B cell (primary cell): ENCODE measurements at regions not wholly inside any gene's neighbourhood (a gene's known extent, or its start where the extent isn't known, plus 50 kb on each side); places are given as distances from the start of the nearest gene placed in this dataset.

Experiments
- ATAC-seq: fragments of 200-7000 bp; cut with Tn5 transposase; one replicate; pipeline ENCODE4 v1.10.0; 2021; ENCODE audit warnings: low read depth, mild to moderate bottlenecking, moderate number of reproducible peaks, moderate library complexity
- CTCF ChIA-PET: fragments of 350-600 bp; sonication (Branson Sonifier 250); formaldehyde crosslinking; loops from one replicate; lab custom pipeline; 2021; ENCODE audit warnings: antibody characterized with exemption, inconsistent platforms; lab: Charles Lee
- POLR2A ChIA-PET: fragments of 350-600 bp; sonication (Branson Sonifier 250); formaldehyde crosslinking; loops from one replicate; lab custom pipeline; 2021; ENCODE audit warnings: antibody characterized with exemption; lab: Charles Lee
- DNase-seq: peaks from one replicate; pipeline ENCODE4 v3.0.0; 2013
- H2AFZ ChIP-seq: 2 replicates; pipeline ENCODE4 v1.6.1; 2012; ENCODE audit warnings: mild to moderate bottlenecking, low read depth, low read length; ENCODE audit not compliant: insufficient read depth, poor library complexity, severe bottlenecking
- H3K27ac ChIP-seq, 2 donors: 1 replicate in 1 of 2; 2 replicates in 1 of 2; pipeline ENCODE4 v1.5.1; 2012 to 2013; ENCODE audit warnings: low read length in 2 of 2, mild to moderate bottlenecking in 2 of 2, moderate library complexity in 1 of 2
- H3K27me3 ChIP-seq, 4 experiments: fragments of 200-600 bp in 1 of 4; sonication (generic) in 1 of 4; replicated peaks in 1 of 4; 1 replicate in 2 of 4; 2 replicates in 2 of 4; pipeline versions ENCODE4 v1.6.1 to v1.7.0; 2013 to 2016; ENCODE audit warnings: low read length in 3 of 4, mild to moderate bottlenecking in 2 of 4, mixed read lengths in 1 of 4, moderate library complexity in 1 of 4; ENCODE audit not compliant: insufficient read depth in 4 of 4, control insufficient read depth in 3 of 4; ENCODE audit errors: control extremely low read depth in 1 of 4
- H3K36me3 ChIP-seq, 2 experiments: replicated peaks in 1 of 2; 1 replicate in 1 of 2; 2 replicates in 1 of 2; pipeline versions ENCODE4 v1.6.1 to v1.7.1; 2013; ENCODE audit warnings: low read length in 1 of 2; ENCODE audit not compliant: insufficient read depth in 2 of 2, control insufficient read depth in 1 of 2; ENCODE audit errors: control extremely low read depth in 1 of 2, extremely low read depth in 1 of 2
- H3K4me1 ChIP-seq, 2 donors: fragments of 200-600 bp in 1 of 2; sonication (generic) in 1 of 2; 1 replicate in 1 of 2; 2 replicates in 1 of 2; pipeline versions ENCODE4 v1.5.1 to v1.6.1; 2013 to 2017; ENCODE audit warnings: low read length in 2 of 2; ENCODE audit not compliant: control insufficient read depth in 2 of 2, insufficient read depth in 2 of 2
- H3K4me2 ChIP-seq: replicated peaks from 2 replicates; pipeline ENCODE3; 2012; ENCODE audit warnings: mild to moderate bottlenecking, low read depth, low read length; ENCODE audit not compliant: poor library complexity, severe bottlenecking
- H3K4me3 ChIP-seq, 5 experiments: fragments of 200-600 bp in 1 of 5; sonication (generic) in 1 of 5; 1 replicate in 3 of 5; 2 replicates in 2 of 5; pipeline versions ENCODE4 v1.5.1 to v1.7.0; 2011 to 2016; ENCODE audit warnings: low read length in 4 of 5, mild to moderate bottlenecking in 4 of 5, low read depth in 2 of 5, control low read depth in 1 of 5, moderate library complexity in 1 of 5; ENCODE audit not compliant: insufficient read depth in 1 of 5; ENCODE audit errors: control extremely low read depth in 1 of 5, extremely low read depth in 1 of 5
- H3K79me2 ChIP-seq: fragments of 200-600 bp; sonication (generic); one replicate; pipeline ENCODE4 v1.6.0; 2016; ENCODE audit warnings: low read length; ENCODE audit not compliant: control insufficient read depth, insufficient read depth
- H3K9ac ChIP-seq: fragments of 200-600 bp; sonication (generic); 2 replicates; pipeline ENCODE4 v1.6.1; 2017; ENCODE audit warnings: mild to moderate bottlenecking, low read length, moderate library complexity
- H3K9me3 ChIP-seq, 3 donors: one replicate each; pipeline versions ENCODE4 v1.6.1 to v1.7.1; 2013; ENCODE audit warnings: low read length in 2 of 3; ENCODE audit not compliant: control insufficient read depth in 2 of 3, insufficient read depth in 1 of 3; ENCODE audit errors: control extremely low read depth in 1 of 3
- H4K20me1 ChIP-seq: 2 replicates; pipeline ENCODE4 v1.6.0; 2012; ENCODE audit warnings: mild to moderate bottlenecking, low read length; ENCODE audit not compliant: insufficient read depth, control insufficient read depth, poor library complexity, severe bottlenecking
- H3K27ac Mint-ChIP-seq: one replicate; pipeline ENCODE4 v1.8.0; 2021; ENCODE audit warnings: mixed read lengths
- H3K27me3 Mint-ChIP-seq: one replicate; pipeline ENCODE4 v1.8.0; 2021; ENCODE audit warnings: mixed read lengths
- H3K4me1 Mint-ChIP-seq: one replicate; pipeline ENCODE4 v1.8.0; 2021; ENCODE audit warnings: mixed read lengths
- H3K4me3 Mint-ChIP-seq: one replicate; pipeline ENCODE4 v1.8.0; 2021; ENCODE audit warnings: mixed read lengths
- H3K9me3 Mint-ChIP-seq: one replicate; pipeline ENCODE4 v1.8.0; 2022; ENCODE audit warnings: mixed read lengths; ENCODE audit not compliant: insufficient read depth
- CTCF ChIP-seq: fragments of 200-600 bp; IDR thresholded peaks from one replicate; pipeline ENCODE4 v1.8.0; 2022; ENCODE audit warnings: antibody characterized with exemption, mild to moderate bottlenecking
- EZH2 ChIP-seq: IDR thresholded peaks from 2 replicates; pipeline ENCODE4 v1.6.1; 2012; ENCODE audit warnings: borderline replicate concordance, low read depth, mild to moderate bottlenecking, moderate library complexity, low read length; ENCODE audit not compliant: insufficient read depth, poor library complexity, severe bottlenecking
- WGBS: methylation state at CpG from one replicate; pipeline ENCODE4 v1.1.5; 2013; ENCODE audit warnings: missing lambda C conversion rate; ENCODE audit not compliant: insufficient coverage; 5-methylcytosine and 5-hydroxymethylcytosine counted together
- intact Hi-C: fragments of 100-400 bp; cut with micrococcal nuclease; formaldehyde crosslinking; loops from one replicate; pipeline ENCODE4 v1.10.0; 2022

- Histone ChIP-seq H3K4me1 (no peaks in the 10 kb centered on the region), H3K4me3 (no peak overlapping the region), H3K36me3 (no peaks in the 10 kb centered on the region), H3K27me3 (no peaks in the 10 kb centered on the region), H3K9ac (no peak overlapping the region), H3K79me2 (no peaks in the 10 kb centered on the region), H3K4me2 (no peak overlapping the region), H3K9me3 (peaks cover 0 to 6% (median 0%) of the 10 kb centered on the region in 3 donors), H4K20me1 (no peaks in the 10 kb centered on the region), H3K27ac (no peak overlapping the region), H2AFZ (no peak overlapping the region)
- Mint-ChIP-seq H3K9me3 (no peaks in the 10 kb centered on the region), H3K27ac (no peak overlapping the region), H3K4me3 (no peak overlapping the region), H3K4me1 (no peaks in the 10 kb centered on the region), H3K27me3 (no peaks in the 10 kb centered on the region)
- TF ChIP-seq CTCF: no peak
- TF ChIP-seq EZH2: no peak
- CTCF ChIA-PET: no interaction called here
- POLR2A ChIA-PET: no interaction called here
- intact Hi-C loops: no loop called here
- WGBS: 100% methylated on average over 2 of the region's 4 CpGs
- no peak for ATAC-seq
- DNase-seq: no peak
Observed at GRCh38 chr4:177785000-177785399, 342.8 kb upstream of the AGA start.

- Histone ChIP-seq H3K4me3 (no peak overlapping the region), H3K9ac (no peak overlapping the region), H3K4me1 (no peaks in the 10 kb centered on the region), H3K79me2 (no peaks in the 10 kb centered on the region), H3K4me2 (no peak overlapping the region), H4K20me1 (no peaks in the 10 kb centered on the region), H2AFZ (no peak overlapping the region), H3K9me3 (no peaks in the 10 kb centered on the region), H3K27me3 (no peaks in the 10 kb centered on the region), H3K27ac (no peak overlapping the region), H3K36me3 (no peaks in the 10 kb centered on the region)
- H3K27ac Mint-ChIP-seq: no peak overlapping the region
- H3K9me3 Mint-ChIP-seq: no peaks in the 10 kb centered on the region
- no peak for TF ChIP-seq EZH2
- no peak for TF ChIP-seq CTCF
- H3K4me1 Mint-ChIP-seq: no peaks in the 10 kb centered on the region
- DNase-seq (no peak), ATAC-seq (no peak)
- 89% methylated on average over 3 of the region's 4 CpGs for WGBS
- ChIA-PET CTCF (no interaction called here), POLR2A (no interaction called here)
- intact Hi-C loops: no loop called here
- no peaks in the 10 kb centered on the region for H3K27me3 Mint-ChIP-seq
- no peak overlapping the region for H3K4me3 Mint-ChIP-seq
Observed at GRCh38 chr4:177789610-177790009, 347.4 kb upstream of the AGA start.
